Stimulated activated effector memory CD8-positive, alpha-beta T cell treated with anti-CD3 and anti-CD28 coated beads, Interleukin-12 subunit alpha, Interleukin-12 subunit beta, amount 100 ng/mL, for 72 hours (primary cell): ENCODE measurements at regions not wholly inside any gene's neighbourhood (a gene's known extent, or its start where the extent isn't known, plus 50 kb on each side); places are given as distances from the start of the nearest gene placed in this dataset.

Experiments used
- ATAC-seq: fragments of 150-1000 bp; cut with Tn5 transposase; 2 replicates; pipeline ENCODE4 v1.10.0; 2021
- DNase-seq, 2 donors: peaks; one replicate each; pipeline ENCODE4 v3.0.0; 2021 to 2022; ENCODE audit warnings: low spot score in 2 of 2
- H3K27ac Mint-ChIP-seq: one replicate; pipeline ENCODE4 v1.8.0; 2022; ENCODE audit warnings: mild to moderate bottlenecking, mixed read lengths
- H3K36me3 Mint-ChIP-seq: one replicate; pipeline ENCODE4 v1.8.0; 2022; ENCODE audit warnings: mild to moderate bottlenecking, mixed read lengths
- H3K4me1 Mint-ChIP-seq: one replicate; pipeline ENCODE4 v1.8.0; 2022; ENCODE audit warnings: mixed read lengths
- H3K4me3 Mint-ChIP-seq: one replicate; pipeline ENCODE4 v1.8.0; 2022; ENCODE audit warnings: mild to moderate bottlenecking, mixed read lengths
- H3K9me3 Mint-ChIP-seq: one replicate; pipeline ENCODE4 v1.8.0; 2022; ENCODE audit warnings: mixed read lengths

GRCh38 chr7:88387368-88387767 lies 80.7 kb upstream of the STEAP4 start:
- DNase-seq (no peak), ATAC-seq (no peak)
- H3K4me3 Mint-ChIP-seq: no peak overlapping the region
- H3K4me1 Mint-ChIP-seq: no peaks in the 10 kb centered on the region
- no peaks in the 10 kb centered on the region for H3K36me3 Mint-ChIP-seq
- H3K27ac Mint-ChIP-seq: no peak overlapping the region
- no peaks in the 10 kb centered on the region for H3K9me3 Mint-ChIP-seq

- H3K36me3 Mint-ChIP-seq: no peaks in the 10 kb centered on the region
- no peaks in the 10 kb centered on the region for H3K4me1 Mint-ChIP-seq
- no peak for ATAC-seq
- no peak overlapping the region for H3K27ac Mint-ChIP-seq
- H3K9me3 Mint-ChIP-seq: no peaks in the 10 kb centered on the region
- no peak overlapping the region for H3K4me3 Mint-ChIP-seq
- no peak for DNase-seq
Observed at GRCh38 chr7:88386665-88387156, 80.0 kb upstream of the STEAP4 start.

- Mint-ChIP-seq H3K4me3 (no peak overlapping the region), H3K4me1 (no peaks in the 10 kb centered on the region), H3K36me3 (no peaks in the 10 kb centered on the region), H3K27ac (no peak overlapping the region), H3K9me3 (peaks cover under 1% of the 10 kb centered on the region)
- DNase-seq (no peak), ATAC-seq (no peak)
Observed at GRCh38 chr7:88377434-88377833, 70.7 kb upstream of the STEAP4 start.

GRCh38 chr7:88368686-88369085 lies 62.0 kb upstream of the STEAP4 start:
- H3K27ac Mint-ChIP-seq: no peak overlapping the region
- no peaks in the 10 kb centered on the region for H3K36me3 Mint-ChIP-seq
- no peak for ATAC-seq
- H3K9me3 Mint-ChIP-seq: peaks cover 3% of the 10 kb centered on the region
- H3K4me1 Mint-ChIP-seq: no peaks in the 10 kb centered on the region
- no peak overlapping the region for H3K4me3 Mint-ChIP-seq
- DNase-seq: no peak

- H3K36me3 Mint-ChIP-seq: no peaks in the 10 kb centered on the region
- H3K4me1 Mint-ChIP-seq: no peaks in the 10 kb centered on the region
- DNase-seq (no peak), ATAC-seq (no peak)
- H3K4me3 Mint-ChIP-seq: no peak overlapping the region
- H3K9me3 Mint-ChIP-seq: no peaks in the 10 kb centered on the region
- H3K27ac Mint-ChIP-seq: no peak overlapping the region
Observed at GRCh38 chr7:88366845-88367244, 60.2 kb upstream of the STEAP4 start.

GRCh38 chr7:88363869-88364268 lies 57.2 kb upstream of the STEAP4 start:
- no peak overlapping the region for H3K4me3 Mint-ChIP-seq
- H3K9me3 Mint-ChIP-seq: no peaks in the 10 kb centered on the region
- no peak overlapping the region for H3K27ac Mint-ChIP-seq
- H3K36me3 Mint-ChIP-seq: no peaks in the 10 kb centered on the region
- no peaks in the 10 kb centered on the region for H3K4me1 Mint-ChIP-seq
- DNase-seq: no peak
- no peak for ATAC-seq

GRCh38 chr7:88363249-88363648 lies 56.6 kb upstream of the STEAP4 start:
- Mint-ChIP-seq H3K36me3 (no peaks in the 10 kb centered on the region), H3K9me3 (no peaks in the 10 kb centered on the region), H3K4me1 (no peaks in the 10 kb centered on the region), H3K4me3 (no peak overlapping the region), H3K27ac (no peak overlapping the region)
- DNase-seq (no peak), ATAC-seq (no peak)

- Mint-ChIP-seq H3K4me3 (no peak overlapping the region), H3K27ac (no peak overlapping the region), H3K36me3 (no peaks in the 10 kb centered on the region), H3K9me3 (no peaks in the 10 kb centered on the region), H3K4me1 (no peaks in the 10 kb centered on the region)
- DNase-seq (no peak), ATAC-seq (no peak)
Observed at GRCh38 chr7:88361357-88361756, 54.7 kb upstream of the STEAP4 start.

GRCh38 chr7:88358881-88359280 lies 52.2 kb upstream of the STEAP4 start:
- ATAC-seq (no peak), DNase-seq (no peak)
- H3K27ac Mint-ChIP-seq: no peak overlapping the region
- H3K36me3 Mint-ChIP-seq: no peaks in the 10 kb centered on the region
- no peak overlapping the region for H3K4me3 Mint-ChIP-seq
- no peaks in the 10 kb centered on the region for H3K9me3 Mint-ChIP-seq
- no peaks in the 10 kb centered on the region for H3K4me1 Mint-ChIP-seq

- Mint-ChIP-seq H3K27ac (no peak overlapping the region), H3K4me1 (no peaks in the 10 kb centered on the region), H3K9me3 (no peaks in the 10 kb centered on the region), H3K36me3 (no peaks in the 10 kb centered on the region), H3K4me3 (no peak overlapping the region)
- ATAC-seq: no peak
- no peak for DNase-seq
Observed at GRCh38 chr7:88358526-88358838, 51.8 kb upstream of the STEAP4 start.

- DNase-seq: no peak
- H3K4me3 Mint-ChIP-seq: no peak overlapping the region
Observed at GRCh38 chr7:88357781-88358525, 51.3 kb upstream of the STEAP4 start.

GRCh38 chr7:88357294-88357693 lies 50.6 kb upstream of the STEAP4 start:
- H3K4me1 Mint-ChIP-seq: no peaks in the 10 kb centered on the region
- H3K9me3 Mint-ChIP-seq: no peaks in the 10 kb centered on the region
- ATAC-seq (no peak), DNase-seq (no peak)
- H3K4me3 Mint-ChIP-seq: no peak overlapping the region
- no peaks in the 10 kb centered on the region for H3K36me3 Mint-ChIP-seq
- no peak overlapping the region for H3K27ac Mint-ChIP-seq

More at GRCh38 chr7:88357781-88358525, 51.3 kb upstream of the STEAP4 start:
- Mint-ChIP-seq H3K27ac (no peak overlapping the region), H3K4me1 (no peaks in the 10 kb centered on the region), H3K9me3 (no peaks in the 10 kb centered on the region), H3K36me3 (no peaks in the 10 kb centered on the region)
- peak; percentile 39 for ATAC-seq
